ENCODE measurements at regions not wholly inside any gene's neighbourhood (a gene's known extent, or its start where the extent isn't known, plus 50 kb on each side); places are given as distances from the start of the nearest gene placed in this dataset.

- ChIA-PET CTCF (no interaction called here), POLR2A (ENCODE audit: unreplicated experiment) (no interaction called here)
- no TSS peak for BruUV-seq (replicated peaks)
- no peak overlapping the region; the same call in 1 of the 2 replicates for H3K4me2 ChIP-seq (ENCODE audit: low read depth, low read length)
- H3K9ac ChIP-seq (ENCODE audit: low read depth, low read length) = no peak overlapping the region
- dilution Hi-C loops (cut with HindIII; ENCODE audit: low sequenced_read_pairs, unreplicated experiment) (no loop called here), in situ Hi-C loops (cut with MboI; ENCODE audit: low sequenced_read_pairs) (no loop called here), intact Hi-C loops (cut with micrococcal nuclease) (no loop called here)
- H2BK20ac ChIP-seq (ENCODE audit: low read depth, low read length) = peak overlapping the region; percentile 87
- no peaks in the 10 kb centered on the region for H3K27me3 ChIP-seq (ENCODE audit: control insufficient read depth, insufficient read depth, low read length)
- H3K18ac ChIP-seq (ENCODE audit: low read depth, low read length) = peak overlapping the region; percentile 92; the same call in 1 of the 2 replicates
- peak overlapping the region; percentile 65; the same call in 1 of the 2 replicates for H3K23ac ChIP-seq (ENCODE audit: low read depth, low read length)
- peak overlapping the region; percentile 97 for H2BK5ac ChIP-seq (ENCODE audit: low read depth, low read length, poor library complexity, severe bottlenecking)
- no peaks in the 10 kb centered on the region for H3K36me3 ChIP-seq (ENCODE audit: control insufficient read depth, insufficient read depth, low read length)
- H4K91ac ChIP-seq (ENCODE audit: insufficient read depth, low read depth, low read length) = peak overlapping the region; percentile 84
- H3K27ac ChIP-seq (ENCODE audit: insufficient read depth, low read length) = peak overlapping the region; percentile 63; the same call in 1 of the 2 replicates
- no CpG with 5 or more reads among the region's 6 CpGs for WGBS, 2 experiments (ENCODE audit: extremely low coverage in 2 of 2, insufficient read length in 1 of 2)
- H3K4me1 ChIP-seq (ENCODE audit: control insufficient read depth, insufficient read depth, low read length) = peaks cover 12% of the 10 kb centered on the region
- H3K4ac ChIP-seq (ENCODE audit: low read depth, low read length) = peak overlapping the region; percentile 84
- H2AFZ ChIP-seq (replicated peaks; ENCODE audit: low read length, poor library complexity) = no peak overlapping the region
- DNase-seq = peak; percentile 32
- H2AK5ac ChIP-seq (ENCODE audit: low read depth, low read length) = peak overlapping the region; percentile 86; the same call in 1 of the 2 replicates
- no peaks in the 10 kb centered on the region for H4K20me1 ChIP-seq (ENCODE audit: insufficient read depth, low read length)
- no peak for TF ChIP-seq FOS (IDR thresholded peaks at IDR 0.05; ENCODE audit: low read depth, low read length)
- no peak for TF ChIP-seq RFX5 (IDR thresholded peaks at IDR 0.05; ENCODE audit: low read depth, low read length)
- TF ChIP-seq MXI1 (IDR thresholded peaks at IDR 0.05; ENCODE audit: borderline replicate concordance, low read depth, low read length) = no peak
- peak; percentile 47; the same call in 1 of the 2 replicates for TF ChIP-seq CEBPB (IDR thresholded peaks at IDR 0.05; ENCODE audit: low read depth, low read length)
- peak overlapping the region in 1 of 2 experiments; percentile 67; a peak in 3 of 4 replicates for H4K8ac ChIP-seq (ENCODE audit: low read depth in 2 of 2, low read length in 2 of 2)
- H3K9me3 ChIP-seq (ENCODE audit: control insufficient read depth, insufficient read depth, low read length) = no peaks in the 10 kb centered on the region
- peak overlapping the region; percentile 10 for H3K14ac ChIP-seq (replicated peaks; ENCODE audit: low read depth, low read length)
- peak overlapping the region; percentile 89; the same call in 1 of the 2 replicates for H4K5ac ChIP-seq (ENCODE audit: low read depth, low read length)
- no peaks in the 10 kb centered on the region for H3K79me1 ChIP-seq (ENCODE audit: low read depth in 1 of 2, low read length in 2 of 2)
- no peak overlapping the region for H3K4me3 ChIP-seq (ENCODE audit: insufficient read depth, low read depth, low read length)
- H3K9me1 ChIP-seq (ENCODE audit: insufficient read depth, low read length) = peaks cover 3% of the 10 kb centered on the region; the same call in 1 of the 2 replicates
- H2BK15ac ChIP-seq (ENCODE audit: low read depth, low read length) = peak overlapping the region; percentile 95; the same call in 2 of the 3 replicates
- H2AK9ac ChIP-seq (replicated peaks; ENCODE audit: low read depth, low read length, poor library complexity) = no peak overlapping the region
- H2BK120ac ChIP-seq (ENCODE audit: low read depth, low read length) = peak overlapping the region; percentile 90
- peak overlapping the region; percentile 61; the same call in 1 of the 2 replicates for H3K56ac ChIP-seq (ENCODE audit: extremely low read depth, insufficient read depth, low read length)
- no peak; the same call in 1 of the 2 replicates for ATAC-seq (ENCODE audit: low read depth)
These were observed 522.0 kb upstream of the LRRN3 start for GRCh38 chr7:110568932-110569331.
